HG03342 (cell line): ENCODE measurements at regions not wholly inside any gene's neighbourhood (a gene's known extent, or its start where the extent isn't known, plus 50 kb on each side); places are given as distances from the start of the nearest gene placed in this dataset.
"Not testable (repeated sequence)": the region's sequence is repeated elsewhere in the genome, so short reads cannot be mapped to it uniquely, and the experiment has no call there.

Source experiments
- ATAC-seq: cut with Tn5 transposase; IDR thresholded peaks from one replicate; pipeline ENCODE4 v1.9.1; 2021; ENCODE audit warnings: mild to moderate bottlenecking, moderate library complexity; ENCODE audit not compliant: unreplicated experiment

DNA sequence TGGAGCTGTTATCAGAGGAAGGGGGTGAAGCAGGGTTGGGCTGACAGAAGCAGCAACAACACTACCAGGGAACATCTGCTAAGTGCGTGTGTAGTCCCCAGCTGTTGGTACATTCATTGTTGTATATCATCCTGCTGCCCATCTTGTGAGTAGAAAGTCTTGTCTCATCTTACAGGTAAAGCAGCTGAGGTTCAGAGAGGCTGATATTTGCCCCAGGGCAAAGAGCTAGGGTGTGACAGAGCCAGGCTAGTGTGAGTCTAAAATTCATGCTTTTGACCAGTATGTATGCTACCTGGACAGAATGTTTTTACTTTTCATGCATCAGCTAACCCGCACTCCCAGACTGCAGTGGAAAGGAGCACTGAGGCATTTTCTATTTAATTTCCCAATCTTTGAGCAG, 221.6 kb downstream of the STK31 start:
- ATAC-seq = no peak

DNA sequence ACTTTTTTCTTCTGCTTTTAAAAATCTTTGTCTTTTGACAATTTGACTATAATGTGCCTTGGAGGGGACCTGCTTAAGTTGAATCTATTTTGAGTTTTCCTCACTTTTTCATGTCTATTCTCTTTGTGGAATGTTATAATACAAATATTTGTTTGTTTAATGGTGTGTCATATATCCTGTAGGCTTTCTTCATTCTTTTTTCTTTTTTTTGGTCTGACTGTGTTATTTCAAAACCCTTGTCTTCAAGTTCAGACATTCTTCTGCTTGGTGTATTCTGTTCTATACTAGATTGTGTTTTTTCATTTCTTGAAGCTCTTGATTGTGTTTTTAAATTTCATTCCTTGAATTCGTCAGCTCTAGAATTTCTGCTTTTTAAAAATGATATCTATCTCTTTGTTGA, 228.2 kb downstream of the STK31 start:
- ATAC-seq = no peak

DNA sequence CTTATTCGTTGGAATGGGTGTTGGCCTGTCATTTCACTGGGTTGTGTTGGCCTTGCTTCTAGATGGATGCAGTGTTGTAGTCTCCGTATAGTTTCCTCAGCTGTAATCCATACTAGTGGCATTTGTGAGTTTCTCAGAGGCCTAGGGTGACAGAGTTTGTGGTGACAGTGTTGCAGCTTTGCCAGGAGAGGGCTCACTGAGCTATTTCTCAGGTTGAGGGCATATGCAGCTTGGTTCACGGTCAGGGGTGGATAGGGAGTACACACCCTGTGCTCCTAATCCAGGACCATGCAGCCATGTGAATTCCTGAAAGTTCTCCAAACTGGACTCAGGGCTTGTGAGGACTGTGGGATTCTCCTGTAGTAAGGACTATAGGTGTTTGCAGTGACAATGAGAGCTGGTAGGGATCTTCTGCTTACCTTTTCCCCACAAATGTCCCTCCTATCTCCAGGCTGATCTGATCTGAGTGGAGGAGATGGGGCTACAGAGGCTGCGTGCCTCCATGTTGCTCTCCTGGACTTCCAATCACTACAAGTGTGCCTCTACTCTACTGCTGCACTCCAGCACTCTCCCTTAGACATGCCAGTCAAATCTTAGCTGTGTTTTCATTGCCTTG, 229.0 kb downstream of the STK31 start:
- ATAC-seq = peak; percentile 61

DNA sequence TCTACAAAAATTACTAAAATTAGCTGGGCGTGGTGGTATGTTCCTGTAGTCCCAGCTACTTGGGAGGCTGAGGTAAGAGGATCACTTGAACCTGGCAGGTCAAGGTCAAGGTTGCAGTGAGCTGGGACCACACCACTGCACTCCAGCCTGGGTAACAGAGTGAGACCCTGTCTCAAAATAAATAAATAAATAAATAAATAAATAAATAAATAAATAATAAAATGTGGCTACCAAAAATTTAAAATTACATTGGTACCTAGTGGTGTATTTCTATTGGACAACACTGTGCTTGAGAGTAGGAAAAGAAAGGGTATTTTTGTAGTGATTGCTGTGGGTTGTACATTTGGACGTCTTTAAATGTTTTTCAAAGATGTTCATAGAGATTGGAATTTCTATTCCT, 229.7 kb downstream of the STK31 start:
- ATAC-seq = not testable (repeated sequence)

DNA sequence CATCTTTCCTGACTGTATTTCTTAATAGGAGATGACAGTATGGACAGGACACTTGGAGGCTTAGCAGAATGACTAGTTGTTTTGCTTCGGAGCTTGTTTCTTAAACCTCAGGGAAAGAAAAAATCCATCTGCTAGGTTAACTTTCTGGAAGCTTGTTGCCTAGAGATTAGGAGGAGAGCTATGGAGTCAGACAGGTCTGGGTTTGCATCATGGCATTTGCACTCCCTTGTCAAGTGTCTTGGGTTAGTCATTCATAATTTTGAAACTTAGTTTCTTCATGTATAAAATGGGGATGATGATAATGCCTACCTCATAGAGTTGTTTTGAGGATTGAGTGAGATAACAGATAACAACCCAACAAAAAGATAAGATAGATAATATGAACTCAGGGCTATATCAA, 231.5 kb downstream of the STK31 start:
- ATAC-seq = no peak

DNA sequence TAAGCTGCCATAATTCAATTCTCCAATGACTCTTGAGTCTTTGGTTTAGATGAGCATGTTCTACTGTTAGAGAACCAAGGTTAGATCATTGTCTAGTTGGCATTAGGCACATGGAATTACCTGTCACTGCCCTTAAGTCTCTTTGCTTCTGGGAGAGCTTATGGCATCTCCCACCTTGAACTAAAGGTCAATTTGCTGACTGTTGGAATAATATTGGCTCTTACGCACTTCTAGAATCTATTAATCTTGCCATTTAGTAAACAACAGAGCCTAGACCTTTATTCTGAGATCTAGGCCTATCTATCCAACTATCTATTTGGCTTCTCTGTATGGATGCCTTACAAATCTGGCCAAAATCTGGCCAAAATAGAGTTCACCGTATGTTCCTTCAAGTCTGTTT, 232.0 kb downstream of the STK31 start:
- ATAC-seq = no peak

DNA sequence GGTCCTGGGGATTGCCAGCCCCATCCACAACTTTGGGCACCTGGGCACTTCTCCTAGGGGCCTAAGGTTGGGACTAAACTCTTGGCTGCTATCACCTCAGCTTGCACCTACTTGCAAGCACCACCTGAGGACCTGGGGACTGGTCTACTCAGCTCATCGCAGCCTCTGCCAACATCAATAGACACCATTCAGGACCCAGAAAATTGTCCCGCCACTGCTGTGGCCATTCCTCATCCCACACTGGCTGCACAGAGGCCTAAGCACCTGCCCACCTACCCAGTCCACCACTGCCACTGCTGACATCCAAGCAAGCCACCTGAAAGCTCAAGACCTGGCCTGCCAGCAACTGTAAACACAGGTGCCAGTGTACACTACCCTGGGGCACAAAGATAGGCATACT, 234.1 kb downstream of the STK31 start:
- no peak for ATAC-seq

DNA sequence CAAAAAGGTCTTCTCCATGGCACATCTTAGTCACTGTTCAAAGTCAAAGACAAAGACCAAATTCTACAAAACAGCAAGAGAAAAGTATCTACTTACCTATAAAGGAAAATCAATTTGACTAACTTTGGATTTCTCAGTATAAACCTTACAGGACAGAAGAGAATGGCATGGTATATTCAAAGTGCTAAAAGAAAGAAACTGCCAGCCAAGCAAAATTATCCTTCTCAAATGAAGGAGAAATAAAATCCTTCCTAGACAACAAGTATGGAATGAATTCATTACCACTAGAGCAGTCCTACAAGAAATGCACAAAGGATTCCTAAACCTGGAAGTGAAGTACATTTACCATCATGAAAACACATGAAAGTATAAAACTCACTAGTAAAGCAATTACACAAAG, 235.5 kb downstream of the STK31 start:
- no peak for ATAC-seq

DNA sequence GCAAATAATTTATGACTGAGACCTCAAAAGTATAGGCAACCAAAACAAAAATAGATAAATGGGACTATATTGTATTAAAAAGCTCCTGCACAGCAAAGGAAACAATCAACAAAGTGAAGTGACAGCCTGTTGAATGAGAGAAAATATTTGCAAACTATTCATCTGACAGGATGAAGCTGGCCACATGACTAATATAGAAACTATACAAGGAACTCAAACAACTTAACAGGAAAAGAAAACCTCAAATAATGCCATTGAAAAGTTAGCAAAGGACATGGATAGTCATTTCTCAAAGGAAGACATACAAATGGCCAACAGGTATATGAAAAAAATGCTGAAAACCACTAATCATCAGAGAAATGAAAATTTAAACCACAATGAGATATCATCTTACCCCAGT, 245.1 kb downstream of the STK31 start:
- no peak for ATAC-seq

DNA sequence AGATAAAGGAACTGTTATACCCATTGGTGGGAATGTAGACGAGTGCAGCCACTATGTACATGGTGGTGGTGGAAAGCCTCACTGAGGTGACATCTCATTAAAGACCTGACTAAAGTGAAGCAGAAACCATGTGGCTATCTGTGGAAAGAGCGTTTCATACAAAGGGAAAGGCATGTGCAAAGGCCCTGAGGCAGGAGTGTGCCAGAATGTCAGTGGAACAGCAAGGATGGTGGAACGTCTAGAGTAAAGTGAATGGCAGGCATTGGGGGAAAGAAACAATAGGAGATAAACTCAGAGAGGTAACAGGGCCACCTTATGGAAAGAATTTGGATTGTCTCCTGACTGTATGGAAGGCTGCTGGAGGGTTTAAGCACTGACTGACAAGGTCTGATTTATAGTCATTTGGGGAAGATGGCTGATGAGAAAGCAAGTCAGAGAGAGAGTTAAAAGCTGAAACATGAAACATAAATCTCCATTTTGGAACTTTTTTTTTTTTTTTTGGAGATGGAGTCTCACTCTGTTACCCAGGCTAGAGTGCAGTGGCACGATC, 245.7 kb downstream of the STK31 start:
- no peak for ATAC-seq

DNA sequence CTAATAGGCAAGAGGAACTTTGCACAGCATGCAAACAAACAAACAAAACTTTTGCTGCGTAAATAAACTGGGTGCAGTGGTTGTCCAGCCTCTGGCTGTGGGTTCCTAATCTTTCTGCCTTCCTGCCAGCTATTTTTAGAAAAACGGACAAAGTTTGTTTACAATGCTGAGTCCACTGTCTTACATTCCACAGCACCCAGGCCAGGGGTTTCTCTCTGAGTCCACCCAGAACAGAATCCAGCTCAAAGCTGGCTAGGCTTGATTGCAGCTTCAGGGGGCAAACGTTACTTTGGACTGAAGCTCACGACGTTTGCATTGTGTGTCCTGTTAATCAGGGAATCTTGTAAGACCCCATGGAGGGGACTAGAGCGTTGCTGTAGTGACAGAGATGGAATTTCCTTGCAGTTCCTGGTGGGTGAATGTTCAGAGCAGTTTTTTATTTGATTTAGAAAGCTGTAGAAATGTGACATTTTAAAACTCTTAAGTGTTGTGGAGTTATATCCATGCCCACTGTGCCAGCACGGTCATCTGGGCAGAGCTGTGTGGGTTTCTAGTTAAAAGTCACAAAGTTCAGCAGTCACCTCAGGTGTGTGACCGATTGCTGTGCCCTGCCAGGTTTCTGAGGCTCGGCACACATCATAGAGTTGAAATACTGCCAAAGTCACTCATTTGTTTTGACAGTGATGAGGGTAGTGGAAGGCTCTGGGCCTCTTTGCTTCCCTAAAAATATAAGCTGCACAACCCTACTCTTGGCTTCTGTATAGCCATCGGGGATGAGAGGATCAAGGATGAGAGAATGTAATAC, 247.0 kb downstream of the STK31 start:
- ATAC-seq = no peak

DNA sequence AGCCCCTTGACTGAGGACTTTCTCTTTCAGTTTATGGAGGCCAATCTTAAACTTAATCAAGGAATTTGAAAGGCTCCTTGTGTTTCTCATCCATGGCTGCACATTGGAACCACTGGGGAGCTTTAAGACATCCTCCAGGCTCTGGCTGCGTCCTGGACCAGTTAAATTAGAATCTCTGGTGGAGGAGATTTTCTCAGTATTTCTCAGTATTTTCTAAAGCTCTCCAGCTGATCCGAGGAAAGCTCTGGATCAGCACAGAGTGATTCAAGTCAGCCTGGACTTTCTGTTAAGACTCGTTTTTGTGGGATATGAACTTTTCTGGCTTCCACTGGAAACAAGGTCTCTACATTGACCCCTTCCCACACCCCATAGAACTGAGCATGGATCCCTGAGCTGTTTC, 249.8 kb downstream of the STK31 start:
- no peak for ATAC-seq

DNA sequence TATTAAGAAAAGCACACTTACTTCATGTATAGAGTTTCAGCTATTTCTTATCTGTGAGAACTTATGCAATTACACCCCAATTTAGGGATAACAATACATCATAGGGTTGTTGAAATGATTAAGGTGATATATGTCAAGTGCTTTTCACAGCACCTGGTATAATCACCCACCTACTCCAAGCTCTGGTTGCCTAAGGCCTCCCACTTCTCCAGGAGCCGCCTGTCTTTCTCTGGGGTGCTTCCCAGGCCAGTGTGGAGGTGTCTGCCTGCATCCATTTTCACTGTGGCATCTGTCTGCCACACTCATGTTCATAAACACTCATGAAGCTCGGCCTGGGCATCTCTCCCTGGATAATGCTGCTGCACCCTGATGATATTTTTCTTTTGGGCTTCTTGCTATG, 250.3 kb downstream of the STK31 start:
- no peak for ATAC-seq

DNA sequence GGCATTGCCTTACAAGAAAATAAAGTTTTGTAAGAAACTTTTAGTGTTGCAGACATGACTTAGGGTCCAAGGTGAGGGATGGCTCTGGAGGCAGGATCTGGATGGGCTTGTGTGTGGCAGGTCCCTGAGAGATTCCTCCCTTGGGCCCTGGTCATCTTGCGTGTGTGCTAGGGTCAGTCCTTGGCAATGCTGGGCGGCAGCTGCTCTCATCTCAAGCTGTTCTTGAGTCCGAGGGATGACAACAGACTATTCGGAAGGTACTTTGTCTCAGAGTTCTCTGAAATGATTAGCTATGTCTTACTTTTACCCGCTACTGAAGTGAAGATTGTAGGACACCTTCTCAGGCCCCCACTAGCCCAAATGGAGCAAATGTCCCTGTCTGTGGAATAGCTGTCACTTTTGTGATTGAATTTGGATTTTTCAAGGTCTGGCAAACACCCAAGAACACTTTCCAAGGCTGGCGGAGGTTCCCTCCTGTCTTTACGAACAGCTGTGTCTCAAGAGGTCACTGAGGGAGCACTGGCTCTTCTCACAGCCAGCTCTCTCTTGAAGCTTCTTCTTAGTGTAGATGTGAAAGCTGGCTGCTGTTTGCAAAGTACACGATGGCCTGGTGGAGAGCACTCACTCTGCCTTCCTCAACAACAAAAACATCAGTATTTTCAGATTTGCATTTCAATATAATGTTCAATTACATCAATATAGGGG, 253.6 kb downstream of the STK31 start:
- no peak for ATAC-seq

DNA sequence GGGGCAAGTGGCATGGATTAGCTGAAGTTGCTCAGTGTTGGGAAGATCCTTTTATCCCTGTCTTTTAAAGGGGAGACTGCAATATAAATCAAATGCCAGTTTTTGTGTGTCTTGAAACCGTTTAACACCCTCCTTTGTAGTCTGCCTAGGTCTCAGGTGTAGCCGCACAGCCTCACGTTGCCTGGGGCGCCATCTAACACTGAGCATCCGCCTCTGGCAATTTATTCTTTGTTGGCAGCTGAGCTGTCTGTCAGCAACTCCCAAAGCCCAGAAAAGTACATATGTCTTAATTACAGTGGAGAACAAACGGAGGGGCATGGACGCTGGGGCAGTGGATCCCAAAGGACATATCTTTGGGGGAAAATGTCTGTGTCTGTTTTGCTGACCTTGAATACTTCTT, 254.7 kb downstream of the STK31 start:
- no peak for ATAC-seq

DNA sequence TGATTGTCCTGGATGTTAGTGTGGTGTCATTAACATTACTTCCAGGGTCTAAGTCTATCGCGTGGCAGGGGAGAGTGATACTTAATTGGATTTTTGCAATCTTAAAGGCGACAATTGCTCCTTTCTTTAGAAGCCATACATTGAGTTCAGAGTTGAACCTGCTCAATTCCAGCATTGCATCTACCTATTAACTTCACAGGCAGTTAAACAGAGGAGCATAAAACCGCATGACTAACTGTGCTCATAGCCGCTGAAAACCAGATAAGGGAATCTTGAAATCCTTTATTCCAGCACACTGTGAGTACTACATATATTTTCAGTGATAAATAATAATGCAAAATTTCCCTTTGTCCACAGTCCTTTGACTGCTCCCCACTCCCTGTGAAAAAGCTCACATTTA, 255.3 kb downstream of the STK31 start:
- ATAC-seq = no peak

DNA sequence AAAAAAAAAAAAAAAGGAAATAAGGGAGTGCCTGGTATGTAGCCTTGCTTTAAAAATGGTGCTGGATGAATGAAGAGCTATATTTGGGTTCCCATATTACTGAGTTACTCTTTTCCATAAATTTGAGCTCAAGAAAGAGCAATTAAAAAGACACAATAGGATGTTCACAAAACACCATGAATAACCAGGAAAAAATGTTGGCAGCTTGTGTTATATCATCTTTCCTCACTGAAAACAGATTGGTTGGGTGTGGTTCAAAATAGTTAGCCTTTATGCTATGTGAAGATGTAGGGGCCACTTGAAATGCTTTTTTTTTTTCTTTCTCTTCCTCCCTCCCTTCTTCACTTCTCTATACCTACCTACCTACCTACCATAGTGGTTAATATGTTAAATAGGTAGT, 256.9 kb downstream of the STK31 start:
- no peak for ATAC-seq

DNA sequence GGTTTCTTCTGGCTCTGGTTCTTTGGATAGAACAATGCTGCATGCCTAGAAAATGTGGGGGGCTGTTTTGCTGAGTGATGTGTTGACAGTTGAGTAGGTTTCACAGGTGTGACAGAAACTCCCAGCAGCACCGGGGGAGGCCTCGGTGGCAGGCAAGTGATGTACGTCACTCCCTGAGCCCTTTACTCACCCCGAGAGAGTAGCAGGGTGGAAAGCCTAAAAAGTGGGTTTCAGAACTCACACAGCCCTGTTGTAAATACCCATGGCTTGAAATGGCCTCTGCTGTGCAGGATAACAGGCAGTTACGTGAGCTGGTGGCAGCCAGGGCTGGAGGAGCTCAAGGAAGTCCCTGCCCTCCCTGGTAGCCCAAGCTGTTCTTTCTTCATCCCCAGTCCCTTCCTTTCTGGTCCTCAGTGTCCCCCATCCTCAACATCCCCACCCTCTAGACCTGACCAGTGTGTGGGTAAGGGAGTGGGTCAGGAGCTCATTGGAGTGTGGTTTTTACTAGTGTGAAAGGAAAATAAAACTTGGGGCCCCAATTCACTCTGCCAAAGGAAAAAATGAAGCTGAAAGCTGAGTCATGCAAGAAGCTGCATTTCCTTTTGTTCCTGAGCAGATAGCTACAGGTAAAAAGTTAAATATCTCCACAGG, 258.1 kb downstream of the STK31 start:
- ATAC-seq = no peak

DNA sequence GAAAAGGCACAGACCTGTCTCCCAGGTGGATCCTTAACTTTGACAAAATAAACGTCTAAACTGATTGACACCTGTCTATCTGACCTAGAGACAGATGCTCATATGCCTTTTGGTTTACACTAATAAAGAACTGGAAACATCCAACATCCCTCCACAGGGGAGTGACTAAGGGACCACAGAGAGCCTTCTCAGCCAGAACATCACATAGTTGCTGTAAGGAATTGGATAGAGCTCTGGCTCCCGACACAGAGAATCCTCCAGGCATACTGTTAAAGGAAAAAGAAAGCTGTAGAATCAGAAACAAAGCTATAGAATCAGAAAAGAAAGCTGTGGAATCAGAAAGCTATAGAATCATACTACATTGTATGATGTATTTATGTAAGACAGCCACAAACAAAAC, 258.8 kb downstream of the STK31 start:
- no peak for ATAC-seq

DNA sequence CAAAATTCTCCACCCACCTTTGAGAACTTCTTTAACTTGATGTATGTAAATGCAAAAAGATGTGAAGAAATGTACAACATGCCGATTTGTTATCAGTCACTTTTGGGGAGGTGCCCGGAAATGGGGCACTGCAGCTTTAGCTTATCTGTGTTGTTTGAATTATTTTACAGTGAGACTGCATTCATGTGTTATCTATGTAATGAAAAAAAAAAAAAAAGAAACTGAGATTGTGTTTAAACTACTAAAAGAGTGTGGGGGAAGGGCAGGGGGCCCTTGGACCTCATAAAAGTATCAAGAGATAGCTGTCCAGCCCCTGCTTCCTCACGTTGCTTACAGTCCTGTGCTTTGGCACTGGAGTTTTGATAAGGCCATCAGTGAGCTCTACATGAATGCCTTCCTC, 259.4 kb downstream of the STK31 start:
- ATAC-seq = no peak

DNA sequence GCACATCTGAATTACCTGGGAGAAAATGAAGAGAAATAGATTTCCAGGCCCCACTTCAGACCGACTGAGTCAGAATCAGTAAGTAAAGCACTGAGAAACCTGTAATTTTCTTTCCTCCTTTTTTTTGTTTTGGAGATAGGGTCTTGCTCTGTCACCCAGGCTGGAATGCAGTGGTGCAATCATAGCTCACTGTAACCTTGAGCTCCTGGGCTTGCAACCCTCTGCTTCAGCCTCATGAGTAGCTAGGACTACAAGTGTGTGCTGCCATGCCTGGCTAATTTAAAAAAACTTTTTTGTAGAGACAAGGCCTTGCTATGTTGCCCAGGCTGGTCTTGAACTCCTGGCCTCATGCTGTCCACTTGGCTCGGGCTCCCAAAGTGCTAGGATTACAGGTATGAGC, 260.2 kb downstream of the STK31 start:
- no peak for ATAC-seq
